NT2/D1 (cell line): ENCODE measurements at regions not wholly inside any gene's neighbourhood (a gene's known extent, or its start where the extent isn't known, plus 50 kb on each side); places are given as distances from the start of the nearest gene placed in this dataset.

Source experiments
- DNase-seq: peaks from one replicate; pipeline ENCODE4 v3.0.0-alpha.2; 2011; ENCODE audit warnings: low read depth, low spot score
- H3K27me3 ChIP-seq: 2 replicates; pipeline ENCODE4 v1.6.0; 2011; ENCODE audit warnings: mild to moderate bottlenecking; ENCODE audit not compliant: insufficient read length, insufficient read depth
- H3K36me3 ChIP-seq: 2 replicates; pipeline ENCODE4 v1.6.1; 2011; ENCODE audit warnings: mild to moderate bottlenecking, low read length, mixed read lengths; ENCODE audit not compliant: insufficient read depth, insufficient read length
- H3K4me1 ChIP-seq: 2 replicates; pipeline ENCODE4 v1.5.1; 2011; ENCODE audit not compliant: insufficient read depth, insufficient read length
- H3K4me3 ChIP-seq: 2 replicates; pipeline ENCODE4 v1.5.1; 2011; ENCODE audit warnings: low read depth; ENCODE audit not compliant: insufficient read length
- H3K9ac ChIP-seq: 2 replicates; pipeline ENCODE4 v1.6.0; 2011; ENCODE audit warnings: low read depth; ENCODE audit not compliant: insufficient read length
- H3K9me3 ChIP-seq: 2 replicates; pipeline ENCODE4 v1.5.1; 2011; ENCODE audit warnings: mild to moderate bottlenecking, low read length; ENCODE audit not compliant: insufficient read depth
- SUZ12 ChIP-seq: IDR thresholded peaks from 2 replicates; pipeline ENCODE4 v1.6.1; 2011; ENCODE audit not compliant: insufficient read length, insufficient read depth; ENCODE audit errors: extremely low read depth
- YY1 ChIP-seq: IDR thresholded peaks from 2 replicates; pipeline ENCODE4 v1.6.1; 2011; ENCODE audit not compliant: insufficient read length, insufficient read depth
- ZNF274 ChIP-seq: IDR thresholded peaks from 2 replicates; pipeline ENCODE4 v1.6.1; 2011; ENCODE audit warnings: mild to moderate bottlenecking, low read depth, low read length

DNA sequence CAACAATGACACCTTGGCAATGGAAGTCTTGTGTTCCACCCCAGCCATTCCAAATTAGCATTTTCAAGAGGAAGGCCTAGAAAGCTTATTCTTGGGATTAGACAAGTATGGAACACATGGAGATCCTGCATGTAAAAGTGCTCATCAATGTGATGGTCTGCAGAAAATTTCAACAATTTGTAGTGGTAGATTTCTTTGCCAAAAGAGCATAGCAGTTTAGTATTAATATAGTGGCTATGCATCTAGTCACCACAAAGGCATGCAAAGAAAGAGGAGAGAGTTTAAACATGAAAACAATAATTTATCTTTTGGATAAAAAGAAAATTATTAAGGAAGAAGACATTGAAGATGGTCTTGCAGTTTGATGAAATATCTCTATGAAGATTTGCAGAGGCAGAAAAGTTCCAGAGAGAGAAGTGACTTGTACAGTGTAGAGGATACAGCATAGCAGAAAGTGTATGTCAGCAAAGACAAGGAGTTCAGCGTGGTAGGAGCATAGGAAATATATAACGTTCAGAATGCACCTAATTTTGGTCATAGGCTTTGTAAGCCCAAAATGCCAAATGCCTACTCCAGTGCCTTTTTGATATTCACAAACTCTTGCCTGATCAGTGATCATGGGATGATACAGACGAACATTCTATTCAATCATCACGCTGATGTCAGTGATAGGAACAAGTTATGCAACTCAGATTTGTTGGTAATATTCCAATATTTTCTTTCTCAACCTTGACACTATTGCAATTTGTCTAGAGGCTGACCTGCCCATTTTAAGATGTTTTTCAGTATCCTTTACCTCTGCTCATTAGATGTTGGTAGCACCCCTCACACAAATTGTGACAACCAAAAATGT, 727.9 kb upstream of the SOX9 start:
- no peaks in the 10 kb centered on the region; the same call in 1 of the 2 replicates for H3K9me3 ChIP-seq
- H3K9ac ChIP-seq: no peak overlapping the region
- no peaks in the 10 kb centered on the region for H3K36me3 ChIP-seq
- DNase-seq: no peak
- H3K4me1 ChIP-seq: no peaks in the 10 kb centered on the region
- H3K27me3 ChIP-seq: no peaks in the 10 kb centered on the region
- TF ChIP-seq SUZ12: no peak
- TF ChIP-seq ZNF274: no peak
- no peak for TF ChIP-seq YY1
- H3K4me3 ChIP-seq: no peak overlapping the region

DNA sequence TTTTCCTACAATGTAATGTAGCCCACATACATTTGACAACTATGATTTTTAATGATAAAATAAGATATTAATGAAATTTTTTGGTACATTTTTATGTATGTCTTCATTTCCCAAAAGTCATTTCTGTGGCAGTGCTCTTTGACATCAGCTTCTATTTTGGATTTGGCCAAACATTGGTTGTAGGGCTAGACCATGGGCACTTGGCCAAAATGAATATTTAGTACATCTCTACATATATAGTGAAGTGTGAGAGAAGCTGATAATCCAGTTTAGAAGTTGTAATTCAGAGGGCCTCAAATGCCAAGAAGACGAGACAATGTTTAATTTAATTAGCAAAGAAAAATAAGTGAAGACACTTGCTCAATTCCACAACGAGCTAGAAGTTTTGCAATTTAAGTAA, 724.9 kb upstream of the SOX9 start:
- TF ChIP-seq ZNF274: no peak
- no peak for TF ChIP-seq YY1
- no peak for TF ChIP-seq SUZ12
- no peak for DNase-seq
- Histone ChIP-seq H3K4me1 (no peaks in the 10 kb centered on the region), H3K9me3 (no peaks in the 10 kb centered on the region), H3K4me3 (no peak overlapping the region), H3K36me3 (no peaks in the 10 kb centered on the region), H3K27me3 (no peaks in the 10 kb centered on the region), H3K9ac (no peak overlapping the region)

DNA sequence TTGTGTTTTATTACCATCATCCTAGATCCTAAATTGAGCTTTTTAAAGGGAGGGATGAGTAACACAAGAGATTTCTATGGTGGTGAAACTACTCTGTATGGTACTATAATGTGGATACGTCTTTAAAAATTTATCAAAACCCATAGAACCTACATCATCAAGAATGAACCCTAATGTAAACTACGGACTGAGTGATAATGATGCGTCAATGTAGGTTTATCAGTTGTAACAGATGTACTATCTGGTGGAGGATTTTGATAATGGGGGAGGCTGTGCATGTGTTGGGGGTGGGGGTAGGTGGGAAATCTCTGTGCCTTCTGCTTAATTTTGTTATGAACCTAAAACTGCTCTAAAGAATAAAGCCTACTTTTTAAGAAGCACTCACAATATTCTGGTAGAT, 724.1 kb upstream of the SOX9 start:
- Histone ChIP-seq H3K9ac (no peak overlapping the region), H3K4me1 (no peaks in the 10 kb centered on the region), H3K36me3 (no peaks in the 10 kb centered on the region), H3K9me3 (no peaks in the 10 kb centered on the region), H3K4me3 (no peak overlapping the region), H3K27me3 (no peaks in the 10 kb centered on the region)
- DNase-seq: no peak
- TF ChIP-seq ZNF274: no peak
- no peak for TF ChIP-seq YY1
- no peak for TF ChIP-seq SUZ12

DNA sequence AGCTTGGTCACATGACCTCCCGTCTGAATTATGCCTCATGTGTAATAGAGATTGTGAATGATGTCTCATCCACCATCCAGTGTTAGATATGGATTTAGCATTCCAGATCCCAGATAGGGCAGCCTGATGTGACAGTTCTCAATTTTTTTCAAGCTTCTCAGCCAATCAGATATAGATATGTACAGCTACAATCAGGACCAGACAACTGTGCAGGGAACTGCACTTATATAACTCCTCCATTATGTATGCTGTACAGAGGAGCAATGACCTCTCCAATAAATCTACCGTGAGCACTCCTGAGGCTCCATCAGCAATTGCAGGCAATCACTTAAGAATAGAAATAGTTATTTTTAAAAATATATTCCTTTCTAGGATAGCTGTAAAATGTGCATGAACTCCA, 722.8 kb upstream of the SOX9 start:
- no peaks in the 10 kb centered on the region for H3K4me1 ChIP-seq
- H3K9me3 ChIP-seq: no peaks in the 10 kb centered on the region
- no peaks in the 10 kb centered on the region for H3K36me3 ChIP-seq
- no peak overlapping the region for H3K4me3 ChIP-seq
- no peak overlapping the region for H3K9ac ChIP-seq
- H3K27me3 ChIP-seq: no peaks in the 10 kb centered on the region
- no peak for DNase-seq
- TF ChIP-seq ZNF274 (no peak), SUZ12 (no peak), YY1 (no peak)

DNA sequence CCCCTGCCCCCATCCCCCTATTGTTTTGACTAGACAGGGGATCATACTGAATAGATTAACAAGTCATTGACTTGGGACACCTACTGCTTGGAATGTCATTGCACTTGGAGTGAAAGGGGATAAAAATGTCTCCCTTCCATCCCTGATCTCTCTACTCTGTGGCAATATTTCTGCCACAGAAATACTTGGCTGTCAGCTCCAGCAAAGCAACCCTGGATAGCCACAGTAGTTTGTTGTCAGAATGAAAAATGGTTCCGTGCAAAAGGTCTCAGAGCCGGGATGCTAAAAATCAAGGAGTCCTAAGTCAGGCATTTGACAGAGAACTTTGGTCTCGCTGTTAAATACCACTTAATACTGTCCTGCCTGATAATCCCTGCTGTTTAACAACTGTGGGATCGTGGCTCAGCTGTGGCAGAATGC, 722.0 kb upstream of the SOX9 start:
- H3K9ac ChIP-seq: no peak overlapping the region
- no peak overlapping the region for H3K4me3 ChIP-seq
- H3K4me1 ChIP-seq: no peaks in the 10 kb centered on the region
- no peaks in the 10 kb centered on the region for H3K36me3 ChIP-seq
- no peaks in the 10 kb centered on the region for H3K27me3 ChIP-seq
- no peak for DNase-seq
- TF ChIP-seq ZNF274 (no peak), SUZ12 (no peak), YY1 (no peak)
- no peaks in the 10 kb centered on the region for H3K9me3 ChIP-seq

GRCh38 chr17:71399221-71399620, 721.6 kb upstream of the SOX9 start:
- Histone ChIP-seq H3K4me1 (no peaks in the 10 kb centered on the region), H3K9ac (no peak overlapping the region), H3K4me3 (no peak overlapping the region), H3K36me3 (no peaks in the 10 kb centered on the region), H3K27me3 (no peaks in the 10 kb centered on the region), H3K9me3 (no peaks in the 10 kb centered on the region)
- no peak for DNase-seq
- no peak for TF ChIP-seq SUZ12
- no peak for TF ChIP-seq YY1
- no peak for TF ChIP-seq ZNF274

DNA sequence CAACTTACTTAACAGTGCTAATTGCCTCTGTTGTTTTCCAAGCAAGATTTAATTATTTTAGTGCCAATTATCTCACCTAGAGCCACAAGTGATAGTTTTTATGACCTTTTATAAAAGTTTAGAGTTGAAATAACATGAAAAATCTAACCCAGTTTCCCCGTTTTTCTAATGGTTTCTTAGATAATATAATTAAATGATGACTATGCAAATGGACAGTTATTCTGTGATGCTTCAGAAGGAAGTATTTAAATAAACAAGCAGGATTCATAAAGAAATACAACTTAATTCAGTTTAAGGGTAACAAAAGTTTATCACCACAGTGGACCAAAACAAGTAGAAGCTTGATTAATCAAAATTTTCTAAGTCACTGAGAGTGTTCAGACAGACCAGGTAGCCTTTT, 721.2 kb upstream of the SOX9 start:
- H3K4me1 ChIP-seq: no peaks in the 10 kb centered on the region
- TF ChIP-seq YY1: no peak
- TF ChIP-seq SUZ12: no peak
- TF ChIP-seq ZNF274: no peak

More for the DNA sequence above, 721.2 kb upstream of the SOX9 start:
- H3K9ac ChIP-seq: no peak overlapping the region
- no peaks in the 10 kb centered on the region for H3K27me3 ChIP-seq
- H3K4me3 ChIP-seq: no peak overlapping the region
- no peak for DNase-seq
- no peaks in the 10 kb centered on the region for H3K9me3 ChIP-seq
- no peaks in the 10 kb centered on the region for H3K36me3 ChIP-seq
